GM23338 (cell line): ENCODE measurements at regions not wholly inside any gene's neighbourhood (a gene's known extent, or its start where the extent isn't known, plus 50 kb on each side); places are given as distances from the start of the nearest gene placed in this dataset.
A peak's percentile ranks its signal among the peaks of the same experiment; 100 is the strongest.

Experiments
- ATAC-seq: fragments of 200-7000 bp; cut with Tn5 transposase; 3 replicates; pipeline ENCODE4 v1.9.1; 2020
- DNase-seq: peaks from one replicate; pipeline ENCODE4 v3.0.0-alpha.2; 2015; ENCODE audit warnings: low spot score
- H2AFZ ChIP-seq: fragments of 200-600 bp; sonication (generic); 2 replicates; pipeline ENCODE4 v1.8.0; 2016; ENCODE audit warnings: antibody characterized with exemption, mild to moderate bottlenecking, moderate library complexity
- H3F3A ChIP-seq: fragments of 200-600 bp; sonication (generic); replicated peaks from 2 replicates; pipeline ENCODE4 v1.8.0; 2017; ENCODE audit warnings: antibody characterized with exemption, mixed run types, low read depth
- H3K27ac ChIP-seq: fragments of 200-600 bp; sonication (generic); 2 replicates; pipeline ENCODE4 v1.6.1; 2016; ENCODE audit warnings: low read depth
- H3K27me3 ChIP-seq: fragments of 200-600 bp; sonication (generic); 2 replicates; pipeline ENCODE4 v1.8.0; 2016; ENCODE audit warnings: mild to moderate bottlenecking, mixed run types, moderate library complexity; ENCODE audit not compliant: insufficient read depth
- H3K36me3 ChIP-seq: fragments of 200-600 bp; sonication (generic); 2 replicates; pipeline ENCODE4 v1.8.0; 2016; ENCODE audit warnings: mild to moderate bottlenecking; ENCODE audit not compliant: insufficient read depth
- H3K4me1 ChIP-seq: fragments of 200-600 bp; sonication (generic); 2 replicates; pipeline ENCODE4 v1.8.0; 2016; ENCODE audit warnings: mild to moderate bottlenecking, moderate library complexity; ENCODE audit not compliant: insufficient read depth
- H3K4me2 ChIP-seq: fragments of 200-600 bp; sonication (generic); 2 replicates; pipeline ENCODE4 v1.7.1; 2017; ENCODE audit warnings: mixed run types
- H3K4me3 ChIP-seq: fragments of 200-600 bp; sonication (generic); 2 replicates; pipeline ENCODE4 v1.6.1; 2016; ENCODE audit warnings: mixed run types
- H3K79me2 ChIP-seq: fragments of 200-600 bp; sonication (generic); replicated peaks from 2 replicates; pipeline ENCODE4 v1.8.0; 2017; ENCODE audit warnings: mild to moderate bottlenecking; ENCODE audit not compliant: insufficient read depth
- H3K9me2 ChIP-seq: fragments of 200-600 bp; sonication (generic); 2 replicates; pipeline ENCODE4 v1.8.0; 2017; ENCODE audit not compliant: insufficient read depth
- H4K20me1 ChIP-seq: fragments of 200-600 bp; sonication (generic); replicated peaks from 2 replicates; pipeline ENCODE4 v1.8.0; 2017; ENCODE audit warnings: mild to moderate bottlenecking; ENCODE audit not compliant: insufficient read depth
- H3K27ac Mint-ChIP-seq: 2 replicates; pipeline ENCODE4 v1.8.0; 2020; ENCODE audit warnings: inconsistent platforms, mild to moderate bottlenecking, moderate library complexity, mixed read lengths
- H3K27me3 Mint-ChIP-seq: 3 replicates; pipeline ENCODE4 v1.8.0; 2022; ENCODE audit warnings: low read depth, mild to moderate bottlenecking, moderate library complexity, mixed read lengths, inconsistent platforms; ENCODE audit not compliant: insufficient read depth, poor library complexity
- H3K36me3 Mint-ChIP-seq: 3 replicates; pipeline ENCODE4 v1.8.0; 2021; ENCODE audit warnings: low read depth, mild to moderate bottlenecking, inconsistent platforms, moderate library complexity, mixed read lengths
- H3K4me1 Mint-ChIP-seq: 3 replicates; pipeline ENCODE4 v1.8.0; 2020; ENCODE audit warnings: mild to moderate bottlenecking, inconsistent platforms, mixed read lengths
- H3K4me3 Mint-ChIP-seq: 3 replicates; pipeline ENCODE4 v1.8.0; 2021; ENCODE audit warnings: moderate library complexity, mild to moderate bottlenecking, inconsistent platforms, mixed read lengths
- H3K9me3 Mint-ChIP-seq: 3 replicates; pipeline ENCODE4 v1.8.0; 2020; ENCODE audit warnings: moderate library complexity, mild to moderate bottlenecking, inconsistent platforms, mixed read lengths
- CREB1 ChIP-seq: fragments of 250-450 bp; sonication (Bioruptor Pico); IDR thresholded peaks from 2 replicates; pipeline ENCODE4 v1.5.0; 2020; ENCODE audit warnings: low read depth, mild to moderate bottlenecking, moderate library complexity
- CTCF ChIP-seq, 2 experiments: fragments of 200-600 bp in 1 of 2; sonication (generic) in 1 of 2; conservative IDR thresholded peaks; 2 replicates each; pipeline versions ENCODE4 v1.5.1 to v1.6.1; 2016 to 2017; ENCODE audit warnings: antibody characterized with exemption in 2 of 2, low read depth in 2 of 2, mild to moderate bottlenecking in 2 of 2, moderate library complexity in 1 of 2
- EZH2 ChIP-seq: fragments of 200-600 bp; sonication (generic); IDR thresholded peaks from one replicate; pipeline ENCODE4 v1.8.0; 2017; ENCODE audit warnings: antibody characterized with exemption, mild to moderate bottlenecking, low read depth; ENCODE audit not compliant: unreplicated experiment
- EZH2phosphoT487 ChIP-seq: fragments of 200-600 bp; sonication (generic); IDR thresholded peaks from one replicate; pipeline ENCODE4 v1.8.1; 2018; ENCODE audit warnings: antibody characterized with exemption; ENCODE audit not compliant: unreplicated experiment
- JUNB ChIP-seq: IDR thresholded peaks from one replicate; pipeline ENCODE4 v1.6.1; 2016; ENCODE audit warnings: antibody characterized with exemption; ENCODE audit not compliant: unreplicated experiment
- NANOG ChIP-seq: IDR thresholded peaks from 2 replicates; pipeline ENCODE4 v1.6.1; 2016; ENCODE audit warnings: antibody characterized with exemption, borderline replicate concordance
- POLR2AphosphoS5 ChIP-seq: IDR thresholded peaks from 2 replicates; pipeline ENCODE4 v1.6.1; 2016; ENCODE audit warnings: antibody characterized with exemption, low read depth
- STAT1 ChIP-seq: IDR thresholded peaks from one replicate; pipeline ENCODE4 v1.6.1; 2016; ENCODE audit warnings: antibody characterized with exemption; ENCODE audit not compliant: unreplicated experiment
- ZNF114 ChIP-seq: fragments of 250-450 bp; sonication (Bioruptor Pico); IDR thresholded peaks from 2 replicates; pipeline ENCODE4 v1.5.0; 2020; ENCODE audit warnings: mild to moderate bottlenecking, moderate library complexity
- ZNF331 ChIP-seq: fragments of 250-450 bp; sonication (Bioruptor Pico); IDR thresholded peaks from 2 replicates; pipeline ENCODE4 v1.5.0; 2020; ENCODE audit warnings: low read depth, mild to moderate bottlenecking, moderate library complexity
- TF ChIP-seq, protein P1 (sequence below): IDR thresholded peaks from 2 replicates; pipeline ENCODE4 v1.6.1; 2016; ENCODE audit warnings: antibody characterized with exemption
- TF ChIP-seq, protein P2 (sequence below): IDR thresholded peaks from one replicate; pipeline ENCODE4 v1.6.1; 2018; ENCODE audit warnings: antibody characterized with exemption; ENCODE audit not compliant: unreplicated experiment
- TF ChIP-seq, protein P3 (sequence below): fragments of 250-450 bp; sonication (Bioruptor Pico); IDR thresholded peaks from 2 replicates; pipeline ENCODE4 v1.5.0; 2020; ENCODE audit warnings: mild to moderate bottlenecking, moderate library complexity

DNA sequence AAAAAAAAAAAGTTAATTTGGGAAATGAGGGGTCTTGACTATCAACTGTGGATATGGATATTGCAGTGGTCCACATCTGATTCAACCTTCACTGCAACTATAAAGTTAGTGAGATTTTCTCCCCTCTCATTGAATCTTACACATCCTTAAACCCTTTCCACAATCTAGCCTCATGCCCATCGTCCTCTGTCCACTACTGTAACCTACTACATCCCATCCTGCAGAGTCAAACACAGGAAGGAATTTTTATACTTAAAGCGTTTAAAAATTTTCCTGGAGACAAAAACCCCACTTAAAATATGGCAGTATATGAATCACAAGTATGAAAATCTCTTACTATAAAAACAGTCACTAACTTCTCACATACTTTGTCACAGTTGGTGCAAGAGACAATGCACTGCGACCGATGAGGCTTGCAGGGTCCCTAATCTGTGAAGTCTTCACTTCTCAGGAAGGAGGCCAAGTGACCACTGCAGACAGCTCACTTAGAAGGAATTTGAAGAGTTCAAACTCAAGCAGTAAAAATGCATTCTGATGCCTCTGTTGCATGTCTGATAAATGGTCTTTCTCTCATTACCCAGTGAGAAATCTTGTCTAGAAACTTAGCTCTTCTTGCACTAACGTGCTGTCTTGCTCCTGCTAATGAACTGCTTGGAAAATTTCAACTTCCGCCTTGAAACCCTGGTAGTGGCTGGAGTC, 50.3 kb upstream of the ST8SIA6 start:
- H3K9me3 Mint-ChIP-seq: no peaks in the 10 kb centered on the region
- Histone ChIP-seq H3K9me2 (peaks cover 3% of the 10 kb centered on the region; the same call in 1 of the 2 replicates), H3K27me3 (no peaks in the 10 kb centered on the region), H3F3A (no peaks in the 10 kb centered on the region), H3K79me2 (no peaks in the 10 kb centered on the region), H2AFZ (peak overlapping the region; percentile 57; the same call in 1 of the 2 replicates), H3K4me1 (no peaks in the 10 kb centered on the region), H3K4me3 (no peak overlapping the region), H3K4me2 (no peak overlapping the region), H4K20me1 (no peaks in the 10 kb centered on the region), H3K36me3 (no peaks in the 10 kb centered on the region), H3K27ac (no peak overlapping the region)
- H3K4me1 Mint-ChIP-seq: no peaks in the 10 kb centered on the region
- H3K27ac Mint-ChIP-seq: no peak overlapping the region
- DNase-seq (no peak), ATAC-seq (no peak)
- no peaks in the 10 kb centered on the region for H3K27me3 Mint-ChIP-seq
- no peak overlapping the region for H3K4me3 Mint-ChIP-seq
- TF ChIP-seq EZH2phosphoT487 (no peak), EZH2 (no peak), POLR2AphosphoS5 (no peak), NANOG (no peak), ZNF331 (no peak), STAT1 (no peak), JUNB (no peak), ZNF114 (CRISPR knock-in tag) (no peak), CTCF (conservative IDR thresholded peaks at IDR 0.05; ENCODE audit: low read depth in 2 of 2) (no peak), CREB1 (CRISPR knock-in tag) (no peak)
- TF ChIP-seq, protein P1, sequence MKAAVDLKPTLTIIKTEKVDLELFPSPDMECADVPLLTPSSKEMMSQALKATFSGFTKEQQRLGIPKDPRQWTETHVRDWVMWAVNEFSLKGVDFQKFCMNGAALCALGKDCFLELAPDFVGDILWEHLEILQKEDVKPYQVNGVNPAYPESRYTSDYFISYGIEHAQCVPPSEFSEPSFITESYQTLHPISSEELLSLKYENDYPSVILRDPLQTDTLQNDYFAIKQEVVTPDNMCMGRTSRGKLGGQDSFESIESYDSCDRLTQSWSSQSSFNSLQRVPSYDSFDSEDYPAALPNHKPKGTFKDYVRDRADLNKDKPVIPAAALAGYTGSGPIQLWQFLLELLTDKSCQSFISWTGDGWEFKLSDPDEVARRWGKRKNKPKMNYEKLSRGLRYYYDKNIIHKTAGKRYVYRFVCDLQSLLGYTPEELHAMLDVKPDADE: no peak
- TF ChIP-seq, protein P2, sequence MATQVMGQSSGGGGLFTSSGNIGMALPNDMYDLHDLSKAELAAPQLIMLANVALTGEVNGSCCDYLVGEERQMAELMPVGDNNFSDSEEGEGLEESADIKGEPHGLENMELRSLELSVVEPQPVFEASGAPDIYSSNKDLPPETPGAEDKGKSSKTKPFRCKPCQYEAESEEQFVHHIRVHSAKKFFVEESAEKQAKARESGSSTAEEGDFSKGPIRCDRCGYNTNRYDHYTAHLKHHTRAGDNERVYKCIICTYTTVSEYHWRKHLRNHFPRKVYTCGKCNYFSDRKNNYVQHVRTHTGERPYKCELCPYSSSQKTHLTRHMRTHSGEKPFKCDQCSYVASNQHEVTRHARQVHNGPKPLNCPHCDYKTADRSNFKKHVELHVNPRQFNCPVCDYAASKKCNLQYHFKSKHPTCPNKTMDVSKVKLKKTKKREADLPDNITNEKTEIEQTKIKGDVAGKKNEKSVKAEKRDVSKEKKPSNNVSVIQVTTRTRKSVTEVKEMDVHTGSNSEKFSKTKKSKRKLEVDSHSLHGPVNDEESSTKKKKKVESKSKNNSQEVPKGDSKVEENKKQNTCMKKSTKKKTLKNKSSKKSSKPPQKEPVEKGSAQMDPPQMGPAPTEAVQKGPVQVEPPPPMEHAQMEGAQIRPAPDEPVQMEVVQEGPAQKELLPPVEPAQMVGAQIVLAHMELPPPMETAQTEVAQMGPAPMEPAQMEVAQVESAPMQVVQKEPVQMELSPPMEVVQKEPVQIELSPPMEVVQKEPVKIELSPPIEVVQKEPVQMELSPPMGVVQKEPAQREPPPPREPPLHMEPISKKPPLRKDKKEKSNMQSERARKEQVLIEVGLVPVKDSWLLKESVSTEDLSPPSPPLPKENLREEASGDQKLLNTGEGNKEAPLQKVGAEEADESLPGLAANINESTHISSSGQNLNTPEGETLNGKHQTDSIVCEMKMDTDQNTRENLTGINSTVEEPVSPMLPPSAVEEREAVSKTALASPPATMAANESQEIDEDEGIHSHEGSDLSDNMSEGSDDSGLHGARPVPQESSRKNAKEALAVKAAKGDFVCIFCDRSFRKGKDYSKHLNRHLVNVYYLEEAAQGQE: no peak
- TF ChIP-seq, protein P3, sequence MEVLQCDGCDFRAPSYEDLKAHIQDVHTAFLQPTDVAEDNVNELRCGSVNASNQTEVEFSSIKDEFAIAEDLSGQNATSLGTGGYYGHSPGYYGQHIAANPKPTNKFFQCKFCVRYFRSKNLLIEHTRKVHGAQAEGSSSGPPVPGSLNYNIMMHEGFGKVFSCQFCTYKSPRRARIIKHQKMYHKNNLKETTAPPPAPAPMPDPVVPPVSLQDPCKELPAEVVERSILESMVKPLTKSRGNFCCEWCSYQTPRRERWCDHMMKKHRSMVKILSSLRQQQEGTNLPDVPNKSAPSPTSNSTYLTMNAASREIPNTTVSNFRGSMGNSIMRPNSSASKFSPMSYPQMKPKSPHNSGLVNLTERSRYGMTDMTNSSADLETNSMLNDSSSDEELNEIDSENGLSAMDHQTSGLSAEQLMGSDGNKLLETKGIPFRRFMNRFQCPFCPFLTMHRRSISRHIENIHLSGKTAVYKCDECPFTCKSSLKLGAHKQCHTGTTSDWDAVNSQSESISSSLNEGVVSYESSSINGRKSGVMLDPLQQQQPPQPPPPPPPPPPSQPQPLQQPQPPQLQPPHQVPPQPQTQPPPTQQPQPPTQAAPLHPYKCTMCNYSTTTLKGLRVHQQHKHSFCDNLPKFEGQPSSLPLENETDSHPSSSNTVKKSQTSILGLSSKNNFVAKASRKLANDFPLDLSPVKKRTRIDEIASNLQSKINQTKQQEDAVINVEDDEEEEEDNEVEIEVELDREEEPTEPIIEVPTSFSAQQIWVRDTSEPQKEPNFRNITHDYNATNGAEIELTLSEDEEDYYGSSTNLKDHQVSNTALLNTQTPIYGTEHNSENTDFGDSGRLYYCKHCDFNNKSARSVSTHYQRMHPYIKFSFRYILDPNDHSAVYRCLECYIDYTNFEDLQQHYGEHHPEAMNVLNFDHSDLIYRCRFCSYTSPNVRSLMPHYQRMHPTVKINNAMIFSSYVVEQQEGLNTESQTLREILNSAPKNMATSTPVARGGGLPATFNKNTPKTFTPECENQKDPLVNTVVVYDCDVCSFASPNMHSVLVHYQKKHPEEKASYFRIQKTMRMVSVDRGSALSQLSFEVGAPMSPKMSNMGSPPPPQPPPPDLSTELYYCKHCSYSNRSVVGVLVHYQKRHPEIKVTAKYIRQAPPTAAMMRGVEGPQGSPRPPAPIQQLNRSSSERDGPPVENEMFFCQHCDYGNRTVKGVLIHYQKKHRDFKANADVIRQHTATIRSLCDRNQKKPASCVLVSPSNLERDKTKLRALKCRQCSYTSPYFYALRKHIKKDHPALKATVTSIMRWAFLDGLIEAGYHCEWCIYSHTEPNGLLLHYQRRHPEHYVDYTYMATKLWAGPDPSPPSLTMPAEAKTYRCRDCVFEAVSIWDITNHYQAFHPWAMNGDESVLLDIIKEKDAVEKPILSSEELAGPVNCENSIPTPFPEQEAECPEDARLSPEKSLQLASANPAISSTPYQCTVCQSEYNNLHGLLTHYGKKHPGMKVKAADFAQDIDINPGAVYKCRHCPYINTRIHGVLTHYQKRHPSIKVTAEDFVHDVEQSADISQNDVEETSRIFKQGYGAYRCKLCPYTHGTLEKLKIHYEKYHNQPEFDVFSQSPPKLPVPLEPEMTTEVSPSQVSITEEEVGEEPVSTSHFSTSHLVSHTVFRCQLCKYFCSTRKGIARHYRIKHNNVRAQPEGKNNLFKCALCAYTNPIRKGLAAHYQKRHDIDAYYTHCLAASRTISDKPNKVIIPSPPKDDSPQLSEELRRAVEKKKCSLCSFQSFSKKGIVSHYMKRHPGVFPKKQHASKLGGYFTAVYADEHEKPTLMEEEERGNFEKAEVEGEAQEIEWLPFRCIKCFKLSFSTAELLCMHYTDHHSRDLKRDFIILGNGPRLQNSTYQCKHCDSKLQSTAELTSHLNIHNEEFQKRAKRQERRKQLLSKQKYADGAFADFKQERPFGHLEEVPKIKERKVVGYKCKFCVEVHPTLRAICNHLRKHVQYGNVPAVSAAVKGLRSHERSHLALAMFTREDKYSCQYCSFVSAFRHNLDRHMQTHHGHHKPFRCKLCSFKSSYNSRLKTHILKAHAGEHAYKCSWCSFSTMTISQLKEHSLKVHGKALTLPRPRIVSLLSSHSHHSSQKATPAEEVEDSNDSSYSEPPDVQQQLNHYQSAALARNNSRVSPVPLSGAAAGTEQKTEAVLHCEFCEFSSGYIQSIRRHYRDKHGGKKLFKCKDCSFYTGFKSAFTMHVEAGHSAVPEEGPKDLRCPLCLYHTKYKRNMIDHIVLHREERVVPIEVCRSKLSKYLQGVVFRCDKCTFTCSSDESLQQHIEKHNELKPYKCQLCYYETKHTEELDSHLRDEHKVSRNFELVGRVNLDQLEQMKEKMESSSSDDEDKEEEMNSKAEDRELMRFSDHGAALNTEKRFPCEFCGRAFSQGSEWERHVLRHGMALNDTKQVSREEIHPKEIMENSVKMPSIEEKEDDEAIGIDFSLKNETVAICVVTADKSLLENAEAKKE (CRISPR knock-in tag): no peak
- H3K36me3 Mint-ChIP-seq: no peaks in the 10 kb centered on the region
